ENCODE measurements at regions not wholly inside any gene's neighbourhood (a gene's known extent, or its start where the extent isn't known, plus 50 kb on each side); places are given as distances from the start of the nearest gene placed in this dataset.
"Not testable (repeated sequence)": the region's sequence is repeated elsewhere in the genome, so short reads cannot be mapped to it uniquely, and the experiment has no call there.

- no peaks in the 10 kb centered on the region for H3K27me3 ChIP-seq (ENCODE audit: low read length)
Observed at GRCh38 chr1:112833806-112834205, 118.7 kb upstream of the PPM1J start.

DNA sequence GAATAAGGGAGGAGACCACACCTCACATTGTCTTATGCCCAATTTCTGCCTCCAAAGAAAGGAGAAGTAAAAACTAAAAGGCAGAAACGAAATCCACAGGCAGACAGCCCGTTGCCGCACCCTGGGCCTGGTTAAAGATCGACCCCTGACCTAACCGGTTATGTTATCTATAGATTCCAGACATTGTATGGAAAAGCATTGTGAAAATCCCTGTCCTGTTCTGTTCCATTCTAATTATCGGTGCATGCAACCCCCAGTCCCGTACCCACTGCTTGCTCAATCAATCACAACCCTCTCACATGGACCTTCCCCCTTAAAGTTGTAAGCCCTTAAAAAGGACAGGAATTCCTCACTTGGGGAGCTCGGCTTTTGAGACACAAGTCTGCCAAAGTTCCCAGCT lies 117.1 kb upstream of the PPM1J start:
- not testable (repeated sequence) for H3K9me3 ChIP-seq (ENCODE audit: insufficient read depth, low read length); H3F3A ChIP-seq (ENCODE audit: insufficient read depth); H3K27ac ChIP-seq (ENCODE audit: low read depth, low read length); H3K4me2 ChIP-seq (ENCODE audit: low read depth, low read length, poor library complexity, severe bottlenecking); H3K36me3 ChIP-seq (ENCODE audit: low read length); H3K79me2 ChIP-seq (ENCODE audit: insufficient read depth, low read length); H3K9ac ChIP-seq (ENCODE audit: low read length); H3K9me2 ChIP-seq (replicated peaks; ENCODE audit: insufficient read depth, low read length); H3K4me3 ChIP-seq (ENCODE audit: insufficient read depth, low read length, poor library complexity, severe bottlenecking); H4K20me1 ChIP-seq (ENCODE audit: low read depth, low read length); H2AFZ ChIP-seq (ENCODE audit: low read depth, low read length, severe bottlenecking); H3K27me3 ChIP-seq (ENCODE audit: low read length)

More at GRCh38 chr1:112833806-112834205, 118.7 kb upstream of the PPM1J start:
- no peak for TF ChIP-seq CTCF (IDR thresholded peaks at IDR 0.05; ENCODE audit: insufficient read depth, low read length, poor library complexity, severe bottlenecking)
- no peak overlapping the region for H3K4me3 ChIP-seq (ENCODE audit: insufficient read depth, low read length, poor library complexity, severe bottlenecking)
- no peak overlapping the region for H3K9ac ChIP-seq (ENCODE audit: low read length)
- H3K27ac ChIP-seq (ENCODE audit: low read depth, low read length) = no peak overlapping the region
- no peaks in the 10 kb centered on the region for H4K20me1 ChIP-seq (ENCODE audit: low read depth, low read length)
- no peak overlapping the region for H2AFZ ChIP-seq (ENCODE audit: low read depth, low read length, severe bottlenecking)
- no peaks in the 10 kb centered on the region for H3F3A ChIP-seq (ENCODE audit: insufficient read depth)
- no peaks in the 10 kb centered on the region for H3K9me2 ChIP-seq (replicated peaks; ENCODE audit: insufficient read depth, low read length)
- no peaks in the 10 kb centered on the region for H3K79me2 ChIP-seq (ENCODE audit: insufficient read depth, low read length)
- H3K36me3 ChIP-seq (ENCODE audit: low read length) = no peaks in the 10 kb centered on the region
- no peaks in the 10 kb centered on the region for H3K9me3 ChIP-seq (ENCODE audit: insufficient read depth, low read length)
- no peak overlapping the region for H3K4me2 ChIP-seq (ENCODE audit: low read depth, low read length, poor library complexity, severe bottlenecking)

GRCh38 chr1:112829691-112830090 lies 114.6 kb upstream of the PPM1J start:
- not testable (repeated sequence) for H3K4me2 ChIP-seq (ENCODE audit: low read depth, low read length, poor library complexity, severe bottlenecking); H3K36me3 ChIP-seq (ENCODE audit: low read length); H3K9ac ChIP-seq (ENCODE audit: low read length)

DNA sequence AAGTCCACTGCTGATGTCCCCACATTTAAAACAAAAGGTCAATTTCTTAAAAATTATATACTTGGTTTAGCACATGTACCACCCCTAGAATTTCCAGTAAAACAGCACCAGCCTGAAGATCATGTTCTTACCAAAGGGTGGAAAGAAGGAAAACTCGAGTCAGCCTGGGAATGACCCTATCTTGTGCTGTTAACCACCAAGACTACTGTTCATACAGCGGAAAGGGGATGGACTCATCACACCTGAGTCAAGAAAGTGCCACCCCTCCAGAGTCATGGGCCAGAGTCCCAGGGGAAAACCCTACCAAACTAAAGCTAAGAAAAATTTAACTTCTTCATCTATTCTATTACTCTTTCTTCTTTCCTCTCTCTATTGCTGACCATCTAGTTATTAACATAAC lies 113.6 kb upstream of the PPM1J start:
- no peaks in the 10 kb centered on the region for H3F3A ChIP-seq (ENCODE audit: insufficient read depth)
- TF ChIP-seq CTCF (IDR thresholded peaks at IDR 0.05; ENCODE audit: insufficient read depth, low read length, poor library complexity, severe bottlenecking) = no peak
- no peak for TF ChIP-seq EZH2phosphoT487 (conservative IDR thresholded peaks at IDR 0.05; ENCODE audit: low read length)
- no peaks in the 10 kb centered on the region for H3K9me2 ChIP-seq (replicated peaks; ENCODE audit: insufficient read depth, low read length)

More at GRCh38 chr1:112829691-112830090, 114.6 kb upstream of the PPM1J start:
- H3K27ac ChIP-seq (ENCODE audit: low read depth, low read length); H3F3A ChIP-seq (ENCODE audit: insufficient read depth); H3K9me2 ChIP-seq (replicated peaks; ENCODE audit: insufficient read depth, low read length); H3K27me3 ChIP-seq (ENCODE audit: low read length); H4K20me1 ChIP-seq (ENCODE audit: low read depth, low read length); H3K79me2 ChIP-seq (ENCODE audit: insufficient read depth, low read length); H2AFZ ChIP-seq (ENCODE audit: low read depth, low read length, severe bottlenecking); H3K4me3 ChIP-seq (ENCODE audit: insufficient read depth, low read length, poor library complexity, severe bottlenecking); H3K9me3 ChIP-seq (ENCODE audit: insufficient read depth, low read length): not testable (repeated sequence)

GRCh38 chr1:112827391-112827790 lies 112.3 kb upstream of the PPM1J start:
- H3F3A ChIP-seq (ENCODE audit: insufficient read depth); H2AFZ ChIP-seq (ENCODE audit: low read depth, low read length, severe bottlenecking); H3K27ac ChIP-seq (ENCODE audit: low read depth, low read length); H4K20me1 ChIP-seq (ENCODE audit: low read depth, low read length); H3K79me2 ChIP-seq (ENCODE audit: insufficient read depth, low read length); H3K9ac ChIP-seq (ENCODE audit: low read length); H3K36me3 ChIP-seq (ENCODE audit: low read length); H3K27me3 ChIP-seq (ENCODE audit: low read length); H3K9me2 ChIP-seq (replicated peaks; ENCODE audit: insufficient read depth, low read length); H3K4me2 ChIP-seq (ENCODE audit: low read depth, low read length, poor library complexity, severe bottlenecking); H3K4me3 ChIP-seq (ENCODE audit: insufficient read depth, low read length, poor library complexity, severe bottlenecking); H3K9me3 ChIP-seq (ENCODE audit: insufficient read depth, low read length): not testable (repeated sequence)

More for the DNA sequence above, 113.6 kb upstream of the PPM1J start:
- H3K4me3 ChIP-seq (ENCODE audit: insufficient read depth, low read length, poor library complexity, severe bottlenecking) = no peak overlapping the region
- no peaks in the 10 kb centered on the region for H3K79me2 ChIP-seq (ENCODE audit: insufficient read depth, low read length)
- no peaks in the 10 kb centered on the region for H4K20me1 ChIP-seq (ENCODE audit: low read depth, low read length)
- H3K27me3 ChIP-seq (ENCODE audit: low read length) = no peaks in the 10 kb centered on the region
- no peak overlapping the region for H3K4me2 ChIP-seq (ENCODE audit: low read depth, low read length, poor library complexity, severe bottlenecking)
- H3K9me3 ChIP-seq (ENCODE audit: insufficient read depth, low read length) = no peaks in the 10 kb centered on the region
- H2AFZ ChIP-seq (ENCODE audit: low read depth, low read length, severe bottlenecking) = no peak overlapping the region
- no peaks in the 10 kb centered on the region for H3K36me3 ChIP-seq (ENCODE audit: low read length)
- H3K9ac ChIP-seq (ENCODE audit: low read length) = no peak overlapping the region
- H3K27ac ChIP-seq (ENCODE audit: low read depth, low read length) = no peak overlapping the region
